ENCODE measurements at regions not wholly inside any gene's neighbourhood (a gene's known extent, or its start where the extent isn't known, plus 50 kb on each side); places are given as distances from the start of the nearest gene placed in this dataset.

DNA sequence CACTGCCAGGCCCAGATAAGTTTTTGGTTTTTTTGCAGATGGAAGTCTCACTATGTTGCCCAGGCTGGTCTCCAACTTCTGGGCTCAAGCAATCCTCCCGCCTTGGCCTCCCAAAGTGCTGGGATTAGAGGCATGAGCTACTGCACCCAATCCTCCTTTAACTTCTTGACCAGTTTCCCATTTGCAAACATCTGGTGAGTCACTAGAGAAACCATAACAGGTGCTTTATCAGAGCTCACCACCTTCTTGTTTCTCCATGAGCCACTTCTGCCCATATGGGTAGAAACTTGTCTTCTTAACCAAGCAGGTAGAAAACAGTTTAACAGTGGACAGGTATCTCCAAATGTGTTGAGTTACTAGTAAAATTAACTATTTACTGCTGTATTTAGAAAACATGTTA is 128.4 kb upstream of the AP1S2 start:
- no peak for DNase-seq (ENCODE audit: low spot score)

DNA sequence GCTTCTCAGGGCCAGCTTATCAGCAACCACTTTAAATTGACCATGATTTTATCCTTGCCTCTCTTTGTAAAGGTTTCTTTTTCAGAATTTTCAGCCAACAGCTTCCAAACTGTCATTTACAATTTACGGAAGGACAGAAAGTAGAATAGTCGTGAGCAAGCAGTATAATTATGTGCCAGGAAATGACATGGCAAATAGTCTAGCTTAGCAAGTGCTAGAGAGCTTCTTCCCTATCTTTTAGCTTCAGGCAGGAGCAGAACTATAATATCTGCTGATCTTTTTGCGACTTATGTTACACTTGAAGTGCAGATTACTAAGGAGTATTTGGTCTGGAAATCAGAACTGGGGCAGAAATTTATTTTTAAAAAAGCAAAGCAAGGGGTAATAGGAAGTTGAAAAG is 123.0 kb upstream of the AP1S2 start:
- DNase-seq (ENCODE audit: low spot score) = no peak

DNA sequence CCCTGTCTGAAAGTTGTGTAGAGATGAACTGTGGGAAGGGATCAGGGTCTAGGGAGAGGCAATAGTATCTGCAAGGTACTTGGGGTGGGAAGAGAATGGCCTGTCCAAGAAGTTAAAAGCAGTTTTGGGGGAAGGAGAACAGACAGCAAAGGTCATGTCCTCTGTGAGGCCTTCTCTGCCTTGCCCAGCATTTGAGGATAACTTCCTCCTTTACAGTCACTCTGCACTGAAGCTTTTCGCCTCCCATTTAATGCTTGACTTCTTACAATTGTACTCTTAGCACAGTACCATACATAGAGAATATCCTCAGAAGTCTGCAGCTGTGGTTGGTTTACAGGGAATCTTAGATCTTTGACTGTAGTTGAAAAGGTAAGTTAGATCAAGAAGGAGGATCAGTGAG is 121.8 kb upstream of the AP1S2 start:
- DNase-seq (ENCODE audit: low spot score) = no peak

DNA sequence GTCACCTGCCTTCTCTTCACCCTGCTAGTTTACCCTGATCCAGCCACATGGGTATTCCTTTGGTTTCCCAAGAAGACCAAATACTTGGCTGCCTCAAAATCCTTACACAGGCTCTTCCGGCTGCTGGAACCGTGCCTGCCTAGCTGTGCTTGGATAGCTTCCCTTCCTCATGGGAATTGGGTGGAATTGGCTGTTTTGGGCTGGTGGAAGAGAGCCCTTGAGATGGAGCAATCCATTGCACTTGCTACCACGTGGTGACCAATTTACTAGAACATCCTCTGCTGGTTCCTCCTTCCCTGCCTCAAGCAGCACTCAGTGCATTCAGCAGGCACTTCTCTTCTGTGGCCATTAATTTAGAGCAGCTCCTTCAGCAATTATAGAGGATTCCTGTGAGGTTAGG is 119.3 kb upstream of the AP1S2 start:
- DNase-seq (ENCODE audit: low spot score) = no peak

DNA sequence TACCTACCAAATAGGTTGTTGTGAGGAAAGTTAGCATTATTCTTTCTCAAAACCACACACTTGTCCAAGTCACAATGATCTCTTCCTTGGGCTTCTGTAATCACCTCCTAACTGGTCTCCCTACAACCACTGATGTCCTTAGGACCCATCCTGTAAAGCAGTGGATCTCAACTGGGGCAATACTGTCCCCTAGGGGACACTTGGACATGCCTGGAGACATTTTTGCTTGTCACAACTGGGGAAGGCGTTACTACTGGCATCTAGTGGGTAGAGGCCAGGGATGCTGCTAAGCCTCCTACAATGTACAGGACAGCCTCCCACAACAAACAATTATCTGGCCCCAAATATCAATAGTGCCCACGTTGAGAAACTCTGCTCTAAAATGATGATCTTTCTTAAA is 118.7 kb upstream of the AP1S2 start:
- peak; percentile 8 for DNase-seq (ENCODE audit: low spot score)

DNA sequence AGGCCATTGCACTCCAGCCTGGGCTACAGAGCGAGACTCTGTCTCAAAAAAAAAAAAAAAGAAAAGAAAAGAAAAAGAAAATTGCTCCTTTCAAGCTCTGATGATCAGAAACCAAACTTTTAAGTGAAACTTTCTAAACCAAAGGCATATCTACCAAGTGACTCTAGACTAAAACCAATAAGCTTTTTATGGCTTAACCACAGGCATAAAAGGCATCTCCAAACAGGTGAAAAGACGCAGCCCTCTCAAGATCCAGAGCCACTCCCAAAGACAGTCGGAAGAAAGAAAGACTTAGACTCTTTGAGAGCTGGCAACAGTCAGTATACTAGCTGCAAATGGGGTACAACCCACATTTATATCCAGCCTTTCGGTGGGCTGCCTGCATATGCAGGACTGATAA is 117.1 kb upstream of the AP1S2 start:
- DNase-seq (ENCODE audit: low spot score) = no peak

DNA sequence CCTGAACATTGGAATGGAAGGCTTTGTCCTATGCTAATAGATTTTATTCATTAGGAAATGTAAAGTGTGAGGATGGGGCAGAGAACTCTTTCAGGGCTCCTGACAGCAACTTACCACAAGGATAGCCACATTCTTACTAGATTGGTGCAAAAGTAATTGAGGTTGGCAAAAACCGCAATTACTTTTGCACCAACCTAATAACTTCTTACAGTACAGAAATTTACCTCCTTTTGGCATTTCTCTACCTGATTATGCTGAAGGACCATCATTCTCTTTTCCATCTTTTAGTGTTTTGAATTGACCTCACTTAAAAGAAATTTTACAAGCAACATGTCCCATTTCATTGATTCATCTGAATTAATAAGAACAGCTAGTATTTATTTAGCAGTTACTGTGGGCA is 109.2 kb upstream of the AP1S2 start:
- DNase-seq (ENCODE audit: low spot score) = no peak

DNA sequence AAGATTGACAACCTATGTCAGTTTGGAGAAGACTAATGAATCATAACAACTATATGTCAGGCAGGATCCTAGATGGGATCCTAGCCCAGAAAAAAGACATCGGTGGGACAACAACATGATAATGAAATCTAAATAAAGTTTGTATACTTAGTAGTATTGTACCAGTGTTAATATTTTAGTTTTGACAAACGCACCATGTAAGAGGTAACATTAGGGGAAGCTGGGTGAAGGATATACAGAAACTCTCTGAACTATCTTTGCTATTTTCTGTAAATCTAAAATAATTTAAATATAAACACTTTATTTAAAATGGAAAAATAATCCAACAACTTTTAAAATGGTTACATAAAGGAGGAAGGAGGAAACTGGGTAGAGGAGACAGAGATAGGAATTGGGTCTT is 105.6 kb upstream of the AP1S2 start:
- DNase-seq (ENCODE audit: low spot score) = no peak

DNA sequence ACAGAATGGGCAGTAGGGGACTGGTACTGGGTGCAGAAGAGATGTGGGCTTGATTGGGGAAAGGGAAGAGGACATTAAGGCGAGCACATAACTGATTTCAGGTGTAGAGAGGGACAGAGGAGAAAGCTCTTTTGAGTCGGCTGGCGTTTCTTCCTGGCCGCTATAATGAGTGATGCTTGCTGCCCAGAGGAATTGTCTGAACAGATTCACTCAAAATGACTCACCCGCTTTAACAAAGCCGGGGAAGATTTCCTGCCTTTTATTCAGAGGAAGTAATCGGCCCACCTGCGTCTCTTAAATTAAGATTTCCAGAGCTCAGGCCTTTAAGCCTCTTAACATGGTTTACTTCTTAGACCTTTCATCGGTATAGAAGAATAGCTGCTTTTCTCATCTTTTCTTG is 102.1 kb upstream of the AP1S2 start:
- DNase-seq (ENCODE audit: low spot score) = no peak

DNA sequence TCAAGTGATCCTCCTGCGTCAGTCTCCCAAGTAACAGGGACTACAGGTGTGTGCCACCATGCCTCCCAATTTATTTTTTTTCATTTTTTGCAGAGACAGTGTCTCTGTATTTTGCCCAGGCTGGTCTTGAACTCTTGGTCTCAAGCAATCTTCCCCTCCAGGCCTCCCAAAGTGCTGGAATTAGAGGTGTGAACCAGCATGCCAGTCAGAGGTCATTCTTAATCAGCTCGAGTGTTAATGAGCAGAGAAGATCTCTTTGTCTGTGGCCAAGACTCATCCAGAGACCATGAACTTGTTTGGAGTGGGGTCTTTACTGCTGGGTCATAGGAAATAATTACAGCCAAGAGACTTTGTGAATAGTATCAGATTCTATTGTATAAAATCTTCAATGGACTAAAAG is 99.2 kb upstream of the AP1S2 start:
- DNase-seq (ENCODE audit: low spot score) = no peak

DNA sequence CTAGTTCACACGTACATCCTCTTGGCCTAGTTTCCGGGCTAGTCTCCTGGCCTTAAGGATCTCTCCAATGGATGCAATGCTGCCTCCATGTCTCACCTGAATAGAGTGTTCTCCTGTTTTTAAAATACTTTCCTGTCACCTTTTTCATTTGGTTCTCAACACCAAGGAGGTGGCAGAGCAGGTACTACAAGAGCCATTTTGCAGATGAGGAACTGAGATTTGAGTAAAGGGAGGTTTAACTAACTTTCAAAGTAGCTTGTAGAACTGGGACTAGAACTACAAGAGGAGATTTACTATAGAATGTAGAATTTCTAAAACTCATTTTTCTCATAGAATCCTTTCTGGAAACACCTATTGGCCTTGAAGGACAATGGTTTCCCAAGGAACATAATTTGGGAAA is 97.6 kb upstream of the AP1S2 start:
- DNase-seq (ENCODE audit: low spot score) = no peak

DNA sequence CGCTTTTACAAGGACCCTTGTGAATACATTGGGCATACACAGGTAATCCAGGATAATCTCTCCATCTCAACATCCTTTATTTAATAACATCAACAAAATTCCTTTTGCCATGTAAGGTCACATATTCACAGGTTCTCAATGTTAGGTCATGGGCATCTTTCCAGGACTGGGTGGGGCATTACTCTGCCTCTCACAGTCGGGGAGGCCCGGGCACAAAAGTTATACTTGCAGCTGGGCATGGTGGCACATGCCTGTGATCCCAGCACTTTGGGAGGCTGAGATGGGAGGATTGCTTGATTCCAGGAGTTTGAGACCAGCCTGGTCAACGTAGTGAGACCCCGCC is 93.7 kb upstream of the AP1S2 start:
- DNase-seq (ENCODE audit: low spot score) = no peak

DNA sequence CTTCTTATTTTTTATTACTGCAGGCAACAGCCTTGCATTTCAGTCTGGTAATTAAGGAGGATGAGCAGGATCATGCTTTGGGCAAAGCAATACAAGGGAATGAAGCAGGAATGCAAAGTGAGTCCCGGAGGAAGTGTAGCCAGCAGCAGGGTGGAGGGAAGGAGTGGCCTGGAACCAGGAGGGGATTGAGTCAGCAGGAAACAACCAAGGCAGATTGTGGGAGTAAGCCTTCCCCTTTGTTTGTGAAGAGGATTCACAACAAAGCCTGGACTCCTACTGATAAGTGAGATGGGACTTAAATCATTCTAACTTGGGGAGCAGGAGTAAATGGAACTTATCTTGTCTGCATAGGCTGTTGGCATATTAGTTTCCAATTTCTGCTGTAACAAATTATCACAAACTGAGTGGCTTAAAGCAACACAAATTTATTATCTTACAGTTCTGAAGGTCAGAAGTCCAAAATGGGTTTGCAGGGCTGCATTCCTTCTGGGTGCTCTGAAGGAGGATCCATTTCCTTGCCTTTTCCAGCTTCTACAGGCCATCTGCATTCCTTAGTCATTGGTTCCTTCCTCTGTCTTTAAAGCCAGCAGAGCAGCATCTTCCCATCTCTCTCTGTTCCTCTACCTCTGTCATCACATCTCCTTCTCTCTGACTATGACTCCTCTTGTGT is 93.2 kb upstream of the AP1S2 start:
- DNase-seq (ENCODE audit: low spot score) = peak; percentile 16

DNA sequence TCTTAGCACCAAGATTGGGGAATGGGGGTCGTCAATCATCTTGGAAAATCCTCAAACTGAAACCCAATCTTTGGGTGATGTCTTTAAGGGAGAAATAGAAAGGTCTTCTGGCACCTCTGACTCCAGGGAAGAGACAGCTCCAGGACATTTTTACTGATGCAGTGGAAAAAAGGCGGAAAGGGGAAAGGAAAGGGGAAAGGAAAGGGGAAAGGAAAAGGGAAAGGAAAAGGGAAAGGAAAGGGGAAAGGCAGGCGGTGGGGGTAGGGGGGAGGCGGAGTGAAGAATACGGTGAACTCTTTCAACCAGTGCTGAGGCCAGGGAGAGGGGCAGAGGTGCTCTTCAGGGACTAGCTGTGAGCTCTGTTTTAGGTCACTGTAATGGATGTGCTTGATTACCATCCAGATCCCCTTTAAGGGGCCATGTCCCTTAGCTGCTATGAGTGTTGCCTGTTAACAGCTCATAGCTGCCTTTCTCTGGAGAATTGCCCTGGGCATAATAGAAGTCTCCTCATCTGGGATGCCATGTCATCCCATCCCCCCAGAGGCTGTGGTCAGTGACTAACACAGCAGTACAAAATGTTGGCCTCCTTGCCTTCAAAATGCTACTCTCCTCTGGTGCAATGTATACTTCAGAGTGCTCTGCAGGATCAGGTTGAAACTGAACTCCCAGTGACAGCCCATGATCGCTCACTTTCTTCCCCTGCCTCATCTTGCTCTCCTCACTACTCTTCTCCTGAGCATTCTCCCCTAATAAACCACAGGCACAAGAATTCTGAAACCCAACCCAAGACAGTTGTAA is 92.4 kb upstream of the AP1S2 start:
- peak; percentile 41 for DNase-seq (ENCODE audit: low spot score)

DNA sequence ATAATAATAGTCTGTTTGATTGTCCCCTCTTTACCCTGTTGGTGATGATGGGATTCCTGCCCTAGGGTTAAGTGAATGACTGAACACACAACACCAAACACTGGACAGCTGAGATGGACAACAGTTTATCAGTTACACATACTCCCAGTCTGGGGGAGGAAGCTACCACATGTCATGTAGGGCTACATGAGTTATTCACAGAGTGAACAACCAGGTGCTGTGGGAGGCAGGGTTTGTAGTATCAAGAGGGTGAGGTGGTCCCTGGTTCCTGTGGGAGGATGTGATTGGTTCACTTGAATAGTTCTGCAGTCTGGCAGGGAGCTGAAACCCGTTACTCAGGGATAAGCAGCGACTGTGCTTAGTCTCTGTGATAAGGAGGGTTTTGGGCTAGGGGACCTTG is 88.8 kb upstream of the AP1S2 start:
- DNase-seq (ENCODE audit: low spot score) = no peak

DNA sequence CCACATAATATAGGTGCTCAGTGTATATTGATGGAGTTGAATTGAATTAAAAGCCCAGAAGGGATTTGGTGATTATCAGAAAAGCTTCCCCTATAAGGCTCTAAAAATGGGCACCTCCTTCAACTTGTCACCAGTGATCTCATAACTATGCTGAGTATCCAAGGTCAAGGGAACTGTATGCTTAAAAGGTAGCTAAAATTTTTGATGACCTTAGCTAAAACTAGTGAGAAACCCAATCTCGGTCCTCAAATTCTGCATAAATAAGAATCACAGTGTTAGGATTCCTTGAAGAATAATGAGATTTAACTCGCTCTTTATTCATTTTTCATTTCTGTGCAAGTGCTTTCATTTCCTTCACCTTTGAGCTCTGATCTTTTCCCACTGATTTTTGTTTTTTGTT is 87.7 kb upstream of the AP1S2 start:
- DNase-seq (ENCODE audit: low spot score) = no peak

DNA sequence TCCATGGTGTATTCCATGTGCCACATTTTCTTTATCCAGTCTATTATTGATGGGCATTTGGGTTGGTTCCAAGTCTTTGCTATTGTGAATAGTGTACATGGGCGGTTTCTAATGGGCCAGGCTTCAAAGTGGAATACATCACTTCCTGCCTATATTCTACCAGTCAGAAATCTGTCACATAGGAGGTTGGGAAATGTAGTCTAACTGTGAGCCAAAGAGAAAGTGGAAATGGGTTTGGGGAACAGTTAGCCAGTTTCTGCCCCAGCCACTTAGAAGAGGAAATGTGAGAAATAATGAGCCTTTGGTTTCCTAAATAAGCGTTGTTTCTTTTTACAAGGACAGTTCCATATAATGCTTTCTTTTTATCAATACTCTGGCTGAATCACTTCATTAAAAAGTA is 85.1 kb upstream of the AP1S2 start:
- no peak for DNase-seq (ENCODE audit: low spot score)

DNA sequence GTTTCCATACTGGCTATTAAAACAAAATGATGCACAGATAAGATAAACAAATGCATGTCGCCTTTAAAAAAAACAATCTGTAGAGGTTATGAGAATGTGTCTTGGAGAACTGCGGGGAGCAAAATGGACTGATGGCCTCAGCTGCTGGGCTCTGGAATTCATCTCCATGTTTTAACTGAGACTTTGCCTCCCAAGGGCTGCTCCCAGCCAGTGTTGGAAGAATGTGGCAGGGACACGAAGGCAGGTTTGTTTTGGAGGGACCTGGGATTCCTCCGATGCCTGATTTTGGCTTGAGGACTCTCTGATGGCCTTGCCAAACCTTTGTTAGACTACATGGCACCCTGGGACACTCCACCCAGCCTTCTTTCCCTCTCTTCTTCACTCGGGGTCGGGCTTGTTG is 83.5 kb upstream of the AP1S2 start:
- DNase-seq (ENCODE audit: low spot score) = no peak

DNA sequence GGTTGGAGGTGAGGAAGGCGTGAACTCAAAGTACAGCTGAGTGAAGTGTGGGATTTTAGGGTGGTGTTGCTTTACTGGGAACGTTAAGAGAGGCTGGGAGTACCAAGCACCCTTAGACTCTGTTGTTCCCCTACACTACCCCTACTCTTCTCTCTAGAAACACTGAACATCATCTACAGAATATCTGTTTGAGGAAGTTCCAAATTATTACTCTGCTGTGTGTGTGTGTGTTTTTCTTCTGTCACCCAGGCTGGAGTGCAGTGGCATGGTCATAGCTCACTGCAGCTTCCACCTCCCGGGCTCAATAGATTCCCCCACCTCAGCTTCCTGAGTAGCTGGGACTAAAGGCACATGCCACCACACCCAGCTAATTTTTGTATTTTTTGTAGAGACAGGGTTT is 76.7 kb upstream of the AP1S2 start:
- no peak for DNase-seq (ENCODE audit: low spot score)

DNA sequence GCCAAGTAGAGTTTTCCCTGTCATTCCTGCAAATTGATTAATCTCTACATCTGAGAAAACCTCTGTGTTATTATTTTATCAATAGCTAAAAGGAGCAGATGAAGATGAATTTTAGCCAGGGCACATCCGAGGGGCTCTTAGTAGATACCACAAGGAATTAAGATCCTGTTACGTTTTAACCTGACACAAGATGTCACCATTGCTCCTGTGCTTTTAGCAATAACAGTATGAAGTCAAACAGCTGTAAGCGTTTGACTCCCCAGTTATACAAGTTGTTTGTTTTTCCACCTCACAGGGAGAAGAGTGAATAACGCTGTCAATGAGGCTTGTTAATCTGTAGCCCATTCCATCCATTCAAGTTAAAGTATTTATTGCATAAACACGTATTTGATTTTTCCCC is 76.0 kb upstream of the AP1S2 start:
- DNase-seq (ENCODE audit: low spot score) = peak; percentile 39

DNA sequence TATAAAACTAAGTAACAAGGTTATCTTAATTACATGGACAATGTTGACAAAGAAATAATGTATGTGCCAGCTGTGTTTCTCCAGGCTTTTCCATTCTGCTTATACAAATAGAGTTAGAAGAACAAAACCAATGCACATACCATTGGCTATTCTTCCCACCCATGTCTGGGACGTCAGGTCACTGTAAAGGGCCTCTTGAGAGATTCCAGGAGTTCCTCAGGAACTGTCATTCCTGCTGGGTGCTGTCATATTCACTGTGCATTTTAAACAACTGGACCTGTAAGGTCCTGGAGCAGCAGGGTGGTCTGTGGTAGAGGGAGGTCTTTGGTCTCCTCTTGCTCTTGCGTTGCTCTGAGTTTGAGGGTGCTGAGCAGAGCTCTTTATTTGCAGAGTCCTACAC is 74.6 kb upstream of the AP1S2 start:
- no peak for DNase-seq (ENCODE audit: low spot score)

DNA sequence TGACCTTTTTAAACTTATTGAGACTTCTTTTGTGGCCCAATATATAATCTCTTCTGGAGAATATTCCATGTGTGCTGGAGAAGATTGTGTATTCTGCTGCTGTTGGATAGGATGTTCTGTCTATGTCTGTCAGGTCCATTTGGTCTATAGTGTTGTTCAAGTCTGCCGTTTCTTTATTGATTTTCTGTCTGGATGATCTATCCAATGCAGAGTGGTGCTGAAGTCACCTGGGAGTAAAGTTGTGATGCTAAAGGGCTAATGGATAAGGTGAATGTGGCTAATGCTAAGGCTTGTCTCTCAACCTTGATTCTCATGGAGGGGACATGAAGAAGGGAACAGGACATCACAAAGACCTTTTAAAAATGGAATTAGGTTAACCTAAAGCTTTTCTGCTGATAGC is 72.0 kb upstream of the AP1S2 start:
- DNase-seq (ENCODE audit: low spot score) = no peak

DNA sequence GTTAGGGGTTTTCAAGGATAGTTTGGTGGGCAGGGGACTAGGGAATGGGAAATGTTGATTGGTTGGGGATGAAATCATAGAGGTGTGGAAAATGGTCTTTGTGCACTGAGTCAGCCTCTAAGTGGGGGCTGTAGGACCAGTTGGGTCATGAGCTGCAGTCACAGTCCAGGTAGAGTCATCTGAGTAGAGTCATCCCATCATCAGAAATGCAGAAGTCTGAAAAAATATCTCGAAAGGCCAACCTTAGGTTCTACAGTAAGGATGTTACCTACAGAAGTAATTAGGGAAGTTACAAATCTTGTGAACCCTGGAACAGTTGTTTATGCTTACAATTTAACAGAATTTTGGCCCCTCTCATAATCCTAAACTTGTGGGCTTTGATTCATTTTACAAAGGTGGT is 63.4 kb upstream of the AP1S2 start:
- DNase-seq (ENCODE audit: low spot score) = no peak

DNA sequence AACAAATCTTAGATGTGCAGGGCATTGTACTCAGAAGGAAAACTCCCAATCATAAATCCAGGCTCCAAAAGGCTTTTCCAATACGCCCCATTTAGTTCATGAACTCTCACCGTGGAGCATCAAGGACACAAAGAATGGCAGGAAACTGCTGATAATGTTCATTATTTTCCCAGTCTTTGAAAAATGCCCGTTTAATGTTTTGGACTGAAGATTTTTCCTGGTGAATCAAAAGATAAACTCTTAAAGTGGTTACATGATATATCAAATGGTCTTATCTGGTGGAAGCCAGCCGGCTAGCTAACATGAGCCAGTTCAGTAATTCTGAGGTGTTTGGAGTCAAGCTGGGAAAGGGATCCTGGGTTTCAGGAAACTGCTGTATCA is 62.1 kb upstream of the AP1S2 start:
- DNase-seq (ENCODE audit: low spot score) = no peak
